HEK293T (cell line): ENCODE measurements at regions not wholly inside any gene's neighbourhood (a gene's known extent, or its start where the extent isn't known, plus 50 kb on each side); places are given as distances from the start of the nearest gene placed in this dataset.

ENCODE experiments used
- BHLHE40 ChIP-seq: fragments of 450-650 bp; IDR thresholded peaks from 2 replicates; pipeline ENCODE4 v1.6.1; 2016; ENCODE audit warnings: mild to moderate bottlenecking, moderate library complexity, borderline replicate concordance
- NFRKB ChIP-seq: fragments of 450-650 bp; IDR thresholded peaks from 2 replicates; pipeline ENCODE4 v1.6.1; 2016; ENCODE audit warnings: mild to moderate bottlenecking, moderate library complexity
- SP1 ChIP-seq: fragments of 450-650 bp; IDR thresholded peaks from 2 replicates; pipeline ENCODE4 v1.6.1; 2017
- TARDBP ChIP-seq: fragments of 450-650 bp; IDR thresholded peaks from 2 replicates; pipeline ENCODE4 v1.6.1; 2016

- TF ChIP-seq BHLHE40 (no peak), SP1 (no peak), TARDBP (no peak), NFRKB (no peak)
These were observed 420.2 kb downstream of the SI start for GRCh38 chr3:164658125-164658524.
